ENCODE measurements at regions not wholly inside any gene's neighbourhood (a gene's known extent, or its start where the extent isn't known, plus 50 kb on each side); places are given as distances from the start of the nearest gene placed in this dataset.

GRCh38 chr2:128778843-128779242, 460.2 kb upstream of the HS6ST1 start:
- H3K4me3 ChIP-seq (ENCODE audit: low read depth, low read length): no peak overlapping the region
- no peaks in the 10 kb centered on the region for H3K27me3 ChIP-seq (replicated peaks)
- TF ChIP-seq CTCF (IDR thresholded peaks at IDR 0.05; ENCODE audit: low read depth, low read length, missing control alignments): no peak
- DNase-seq: no peak
- in situ Hi-C loops (cut with HindIII; ENCODE audit: low pct_ligation_motif_present, low sequenced_read_pairs): no loop called here
- H3K36me3 ChIP-seq (replicated peaks): no peaks in the 10 kb centered on the region
- no peak overlapping the region for H3K27ac ChIP-seq

- DNase-seq: no peak
- no peaks in the 10 kb centered on the region for H3K27me3 ChIP-seq (replicated peaks)
- no peak for TF ChIP-seq CTCF (IDR thresholded peaks at IDR 0.05; ENCODE audit: low read depth, low read length, missing control alignments)
- no peak overlapping the region for H3K27ac ChIP-seq
- no peaks in the 10 kb centered on the region for H3K36me3 ChIP-seq (replicated peaks)
- in situ Hi-C loops (cut with HindIII; ENCODE audit: low pct_ligation_motif_present, low sequenced_read_pairs): no loop called here
- no peak overlapping the region for H3K4me3 ChIP-seq (ENCODE audit: low read depth, low read length)
Observed at GRCh38 chr2:128779301-128780095, 460.8 kb upstream of the HS6ST1 start.

- no peak for TF ChIP-seq CTCF (IDR thresholded peaks at IDR 0.05; ENCODE audit: low read depth, low read length, missing control alignments)
- in situ Hi-C loops (cut with HindIII; ENCODE audit: low pct_ligation_motif_present, low sequenced_read_pairs): no loop called here
- DNase-seq: no peak
- Histone ChIP-seq H3K36me3 (replicated peaks) (no peaks in the 10 kb centered on the region), H3K27ac (no peak overlapping the region), H3K4me3 (ENCODE audit: low read depth, low read length) (no peak overlapping the region), H3K27me3 (replicated peaks) (no peaks in the 10 kb centered on the region)
Observed at GRCh38 chr2:128780434-128781080, 461.9 kb upstream of the HS6ST1 start.

- in situ Hi-C loops (cut with HindIII; ENCODE audit: low pct_ligation_motif_present, low sequenced_read_pairs): no loop called here
- H3K27me3 ChIP-seq (replicated peaks): no peaks in the 10 kb centered on the region
- H3K4me3 ChIP-seq (ENCODE audit: low read depth, low read length): no peak overlapping the region
- no peak overlapping the region for H3K27ac ChIP-seq
- H3K36me3 ChIP-seq (replicated peaks): no peaks in the 10 kb centered on the region
- no peak for DNase-seq
- TF ChIP-seq CTCF (IDR thresholded peaks at IDR 0.05; ENCODE audit: low read depth, low read length, missing control alignments): no peak
Observed at GRCh38 chr2:128781166-128781565, 462.5 kb upstream of the HS6ST1 start.

- Histone ChIP-seq H3K27ac (no peak overlapping the region), H3K27me3 (replicated peaks) (no peaks in the 10 kb centered on the region), H3K36me3 (replicated peaks) (no peaks in the 10 kb centered on the region), H3K4me3 (ENCODE audit: low read depth, low read length) (no peak overlapping the region)
- TF ChIP-seq CTCF (IDR thresholded peaks at IDR 0.05; ENCODE audit: low read depth, low read length, missing control alignments): no peak
- DNase-seq: no peak
- in situ Hi-C loops (cut with HindIII; ENCODE audit: low pct_ligation_motif_present, low sequenced_read_pairs): no loop called here
Observed at GRCh38 chr2:128781585-128782385, 463.1 kb upstream of the HS6ST1 start.

All from brain microvascular endothelial cell (primary cell).